ENCODE measurements at regions not wholly inside any gene's neighbourhood (a gene's known extent, or its start where the extent isn't known, plus 50 kb on each side); places are given as distances from the start of the nearest gene placed in this dataset.

GRCh38 chr5:30574761-30575160 lies 618.7 kb upstream of the CDH6 start:
- TF ChIP-seq CTCF (IDR thresholded peaks at IDR 0.05; ENCODE audit: borderline replicate concordance, extremely low read depth, low read length, poor library complexity, severe bottlenecking) = no peak
- no peak for TF ChIP-seq EZH2 (IDR thresholded peaks at IDR 0.05; ENCODE audit: borderline replicate concordance, low read depth, low read length, severe bottlenecking)

Measured in DND-41 (cell line).